Neural crest cell (in vitro differentiated cells): ENCODE measurements at regions not wholly inside any gene's neighbourhood (a gene's known extent, or its start where the extent isn't known, plus 50 kb on each side); places are given as distances from the start of the nearest gene placed in this dataset.

Experiments
- DNase-seq: peaks from one replicate; pipeline ENCODE4 v3.0.0; 2021; ENCODE audit warnings: low read depth, mixed read lengths, low spot score
- H3K27ac Mint-ChIP-seq: one replicate; pipeline ENCODE4 v1.8.0; 2021; ENCODE audit warnings: mild to moderate bottlenecking, mixed read lengths; ENCODE audit not compliant: unreplicated experiment
- H3K27me3 Mint-ChIP-seq: 2 replicates; pipeline ENCODE4 v1.8.0; 2021; ENCODE audit warnings: low read depth, mild to moderate bottlenecking, mixed read lengths
- H3K36me3 Mint-ChIP-seq: 2 replicates; pipeline ENCODE4 v1.8.0; 2021; ENCODE audit warnings: low read depth, mild to moderate bottlenecking, mixed read lengths
- H3K4me1 Mint-ChIP-seq: 2 replicates; pipeline ENCODE4 v1.8.0; 2021; ENCODE audit warnings: mixed read lengths
- H3K4me3 Mint-ChIP-seq: one replicate; pipeline ENCODE4 v1.8.0; 2021; ENCODE audit warnings: mild to moderate bottlenecking, mixed read lengths
- H3K9me3 Mint-ChIP-seq: 2 replicates; pipeline ENCODE4 v1.8.0; 2021; ENCODE audit warnings: mixed read lengths
- CTCF ChIP-seq: fragments of 200-600 bp; sonication (generic); conservative IDR thresholded peaks from 2 replicates; pipeline ENCODE4 v1.5.0; 2021; ENCODE audit warnings: antibody characterized with exemption, mild to moderate bottlenecking

- no peak for TF ChIP-seq CTCF
- no peaks in the 10 kb centered on the region for H3K27me3 Mint-ChIP-seq
- no peaks in the 10 kb centered on the region for H3K36me3 Mint-ChIP-seq
- H3K4me3 Mint-ChIP-seq, result no peak overlapping the region
- no peak overlapping the region for H3K27ac Mint-ChIP-seq
- no peak for DNase-seq
- peaks cover 43% of the 10 kb centered on the region for H3K4me1 Mint-ChIP-seq
- H3K9me3 Mint-ChIP-seq, result no peaks in the 10 kb centered on the region
Measured at GRCh38 chr17:72514321-72514861, 393.6 kb downstream of the SOX9 start.

- no peak overlapping the region for H3K4me3 Mint-ChIP-seq
- H3K9me3 Mint-ChIP-seq, result no peaks in the 10 kb centered on the region
- H3K4me1 Mint-ChIP-seq, result peaks cover 44% of the 10 kb centered on the region
- no peak for TF ChIP-seq CTCF
- no peaks in the 10 kb centered on the region for H3K36me3 Mint-ChIP-seq
- H3K27me3 Mint-ChIP-seq, result no peaks in the 10 kb centered on the region
- no peak for DNase-seq
- H3K27ac Mint-ChIP-seq, result no peak overlapping the region
Measured at GRCh38 chr17:72514891-72515290, 394.1 kb downstream of the SOX9 start.

- Mint-ChIP-seq H3K27ac (no peak overlapping the region), H3K9me3 (no peaks in the 10 kb centered on the region), H3K36me3 (no peaks in the 10 kb centered on the region), H3K4me1 (peaks cover 40% of the 10 kb centered on the region), H3K4me3 (no peak overlapping the region), H3K27me3 (no peaks in the 10 kb centered on the region)
- no peak for TF ChIP-seq CTCF
- DNase-seq, result no peak
Measured at GRCh38 chr17:72515291-72516065, 394.7 kb downstream of the SOX9 start.

DNA sequence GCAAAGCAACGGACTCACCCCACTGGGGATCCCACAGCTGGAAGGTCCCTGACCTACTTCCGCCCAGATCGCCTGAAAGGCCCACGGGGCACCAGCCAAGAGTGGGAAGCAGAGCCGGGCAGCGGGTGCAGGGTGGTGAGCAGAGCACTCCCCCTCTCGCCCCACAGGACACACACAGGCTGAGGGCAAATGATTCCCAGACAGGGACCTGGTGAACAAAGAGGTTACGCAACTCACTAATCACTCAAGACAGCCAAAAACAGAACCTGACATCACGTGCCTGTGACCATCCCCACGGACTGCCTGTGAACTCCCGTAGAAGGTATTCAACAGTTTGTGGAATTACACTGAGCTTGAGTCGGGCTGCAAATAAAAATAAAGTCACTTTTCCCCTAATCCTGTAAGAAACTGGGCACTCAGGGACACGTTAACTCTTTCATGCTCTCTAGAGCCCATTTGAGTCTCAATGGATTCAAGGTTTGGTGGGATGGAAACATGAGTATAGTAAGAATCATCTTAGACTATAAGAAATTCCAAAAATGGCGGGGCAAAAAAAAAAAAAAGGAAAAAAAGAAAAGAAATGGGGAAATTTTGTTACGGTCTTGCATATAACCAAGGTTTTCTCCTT is 396.1 kb downstream of the SOX9 start:
- peaks cover 30% of the 10 kb centered on the region for H3K4me1 Mint-ChIP-seq
- no peak for TF ChIP-seq CTCF
- no peak overlapping the region for H3K27ac Mint-ChIP-seq
- no peaks in the 10 kb centered on the region for H3K9me3 Mint-ChIP-seq
- H3K36me3 Mint-ChIP-seq, result no peaks in the 10 kb centered on the region
- H3K4me3 Mint-ChIP-seq, result no peak overlapping the region
- no peaks in the 10 kb centered on the region for H3K27me3 Mint-ChIP-seq
- no peak for DNase-seq

DNA sequence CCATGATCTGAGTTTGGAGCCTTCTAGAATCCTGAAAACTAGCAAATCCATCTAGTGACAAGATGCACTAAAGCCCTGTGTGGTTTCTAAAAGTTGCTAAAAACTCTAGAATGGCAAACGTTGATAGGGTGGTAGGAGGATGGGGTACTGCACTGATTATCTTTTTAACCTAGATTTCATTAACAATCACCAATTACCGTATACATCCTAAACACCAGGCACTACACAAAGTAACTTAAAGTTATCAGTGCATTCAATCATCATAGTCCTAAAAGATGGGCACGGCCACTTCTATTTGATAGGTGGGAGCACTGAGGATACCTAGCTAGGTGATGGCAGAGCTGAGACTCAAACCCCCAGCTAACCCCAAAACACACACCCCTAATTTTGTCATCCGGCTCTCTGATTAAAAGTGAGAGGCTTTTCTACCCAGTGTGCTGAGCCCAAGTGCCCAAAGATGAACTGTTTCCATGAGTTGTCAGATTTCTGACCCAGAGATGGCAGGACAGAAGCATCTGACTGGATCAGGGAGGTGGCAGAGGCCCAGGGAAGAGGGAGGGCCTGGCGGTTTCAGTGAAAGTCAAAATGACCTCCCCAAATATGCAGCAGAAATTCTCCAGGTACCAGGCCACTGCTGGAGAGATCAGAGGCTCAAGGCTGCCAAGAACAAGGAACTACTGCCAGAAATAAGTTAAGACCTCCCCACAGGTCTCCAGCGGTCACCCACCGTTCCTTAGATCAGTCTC is 396.8 kb downstream of the SOX9 start:
- TF ChIP-seq CTCF, result no peak
- Mint-ChIP-seq H3K27ac (no peak overlapping the region), H3K27me3 (no peaks in the 10 kb centered on the region), H3K36me3 (no peaks in the 10 kb centered on the region), H3K9me3 (no peaks in the 10 kb centered on the region), H3K4me3 (no peak overlapping the region), H3K4me1 (peaks cover 30% of the 10 kb centered on the region)
- no peak for DNase-seq
